ENCODE measurements at regions not wholly inside any gene's neighbourhood (a gene's known extent, or its start where the extent isn't known, plus 50 kb on each side); places are given as distances from the start of the nearest gene placed in this dataset.

GRCh38 chrX:120719622-120720021 is 89.8 kb upstream of the C1GALT1C1 start:
- TF ChIP-seq CTCF (IDR thresholded peaks at IDR 0.05) (no peak), POLR2A (IDR thresholded peaks at IDR 0.05) (no peak), POLR2AphosphoS5 (IDR thresholded peaks at IDR 0.05) (no peak)

Measured in sigmoid colon (tissue), 4 donors.